HepG2 (cell line): ENCODE measurements at regions not wholly inside any gene's neighbourhood (a gene's known extent, or its start where the extent isn't known, plus 50 kb on each side); places are given as distances from the start of the nearest gene placed in this dataset.

Experiments used
- ATAC-seq: fragments of 200-7000 bp; cut with Tn5 transposase; 3 replicates; pipeline ENCODE4 v1.9.1; 2020; ENCODE audit warnings: mild to moderate bottlenecking, moderate library complexity
- BruUV-seq: library from RNA; stranded (reverse); fragments of 400-500 nt; replicated peaks from 2 replicates; lab custom pipeline; 2021; lab: Mats Ljungman, UMichigan
- CTCF ChIA-PET: fragments of 300-600 bp; formaldehyde crosslinking; extraction: SDS; loops from one replicate; lab custom pipeline; 2021; ENCODE audit warnings: low total read pairs, inconsistent platforms, low intra/inter-chr PET ratio; lab: Yijun Ruan, JAX
- POLR2A ChIA-PET: fragments of 350-600 bp; sonication (Branson Sonifier 250); formaldehyde crosslinking; loops from one replicate; lab custom pipeline; 2020; ENCODE audit warnings: antibody characterized with exemption, inconsistent platforms; lab: Yijun Ruan, JAX
- DNase-seq: peaks from one replicate; pipeline ENCODE4 v3.0.0-alpha.2; 2015; ENCODE audit warnings: low spot score
- FAIRE-seq: peaks from 3 replicates; lab custom pipeline; 2011; peaks lifted over from hg19 to GRCh38; lab: Jason Lieb, UNC
- H2AFZ ChIP-seq: one replicate; pipeline ENCODE4 v1.6.1; 2011; ENCODE audit warnings: low read length, inconsistent platforms
- H3K27ac ChIP-seq: fragments of 300-600 bp; 3 replicates; pipeline ENCODE4 v1.8.0; 2011; ENCODE audit warnings: mixed run types, mild to moderate bottlenecking, mixed read lengths, low read length, inconsistent platforms; ENCODE audit not compliant: insufficient read depth; ENCODE audit errors: extremely low read length
- H3K27me3 ChIP-seq, 2 experiments: fragments of 200-600 bp in 1 of 2; 2 replicates in 1 of 2; 3 replicates in 1 of 2; pipeline versions ENCODE4 v1.6.0 to v1.8.0; 2011; ENCODE audit warnings: low read length in 2 of 2, mild to moderate bottlenecking in 2 of 2, moderate library complexity in 2 of 2, inconsistent platforms in 1 of 2; ENCODE audit not compliant: insufficient read depth in 2 of 2, control insufficient read depth in 1 of 2
- H3K36me3 ChIP-seq, 2 experiments: fragments of 200-600 bp in 1 of 2; replicated peaks in 1 of 2; 2 replicates in 1 of 2; 3 replicates in 1 of 2; pipeline versions ENCODE4 v1.5.1 to v1.8.0; 2011; ENCODE audit warnings: low read length in 2 of 2, inconsistent platforms in 1 of 2; ENCODE audit not compliant: insufficient read depth in 2 of 2, control insufficient read depth in 1 of 2
- H3K4me1 ChIP-seq: 2 replicates; pipeline ENCODE4 v1.5.1; 2012; ENCODE audit warnings: low read length, inconsistent platforms; ENCODE audit not compliant: insufficient read depth
- H3K4me2 ChIP-seq: 2 replicates; pipeline ENCODE4 v1.6.0; 2011; ENCODE audit warnings: low read depth, low read length, inconsistent platforms
- H3K4me3 ChIP-seq, 3 experiments: fragments of 200-600 bp in 1 of 3; sonication (generic), shearing (Covaris generic) in 1 of 3; replicated peaks in 1 of 3; 2 replicates each; pipeline ENCODE4 v1.5.1; 2011 to 2016; ENCODE audit warnings: low read length in 3 of 3, inconsistent platforms in 2 of 3, low read depth in 2 of 3, mild to moderate bottlenecking in 2 of 3, control low read depth in 1 of 3, mixed read lengths in 1 of 3; ENCODE audit not compliant: insufficient read depth in 1 of 3
- H3K79me2 ChIP-seq: one replicate; pipeline ENCODE4 v1.6.1; 2011; ENCODE audit warnings: low read length, inconsistent platforms; ENCODE audit not compliant: insufficient read depth
- H3K9ac ChIP-seq: 2 replicates; pipeline ENCODE4 v1.6.0; 2011; ENCODE audit warnings: mild to moderate bottlenecking, low read depth, low read length, inconsistent platforms; ENCODE audit not compliant: insufficient read depth
- H3K9me3 ChIP-seq: 2 replicates; pipeline ENCODE4 v1.5.1; 2012; ENCODE audit warnings: mild to moderate bottlenecking, low read length
- H4K20me1 ChIP-seq: 2 replicates; pipeline ENCODE4 v1.6.0; 2011; ENCODE audit warnings: inconsistent platforms, mild to moderate bottlenecking, low read length, moderate library complexity; ENCODE audit not compliant: insufficient read depth
- BCL3 ChIP-seq: sonication (generic); formaldehyde crosslinking; IDR thresholded peaks from 2 replicates; pipeline ENCODE4 v1.5.1; 2020; ENCODE audit warnings: mild to moderate bottlenecking, missing genetic modification reagents, moderate library complexity
- CEBPB ChIP-seq: IDR thresholded peaks from 2 replicates; pipeline ENCODE4 v1.6.1; 2011; ENCODE audit warnings: low read depth, low read length, improper control_type of control experiment, borderline replicate concordance
- HBP1 ChIP-seq: IDR thresholded peaks from 2 replicates; pipeline ENCODE4 v1.6.1; 2016; ENCODE audit warnings: low read depth, control low read depth
- SATB2 ChIP-seq: sonication (generic); formaldehyde crosslinking; IDR thresholded peaks from 2 replicates; pipeline ENCODE4 v1.5.0; 2020; ENCODE audit warnings: missing genetic modification reagents
- SIN3A ChIP-seq: IDR thresholded peaks from 2 replicates; pipeline ENCODE4 v1.6.1; 2011; ENCODE audit warnings: low read depth, mild to moderate bottlenecking, control low read depth, low read length, borderline replicate concordance
- SNAPC4 ChIP-seq: sonication (generic); formaldehyde crosslinking; IDR thresholded peaks from 2 replicates; pipeline ENCODE4 v1.4.0; 2020; ENCODE audit warnings: mild to moderate bottlenecking, missing genetic modification reagents
- ZBTB2 ChIP-seq: sonication (generic); formaldehyde crosslinking; IDR thresholded peaks from 2 replicates; pipeline ENCODE4 v1.8.0; 2022; ENCODE audit warnings: low read depth, missing genetic modification reagents
- ZBTB42 ChIP-seq: sonication (generic); formaldehyde crosslinking; IDR thresholded peaks from 2 replicates; pipeline ENCODE4 v1.5.0; 2020; ENCODE audit warnings: mild to moderate bottlenecking, missing genetic modification reagents
- ZBTB7B ChIP-seq: sonication (generic); formaldehyde crosslinking; IDR thresholded peaks from 2 replicates; pipeline ENCODE4 v1.4.0; 2020; ENCODE audit warnings: missing genetic modification reagents
- ZKSCAN1 ChIP-seq: fragments of 150-350 bp; IDR thresholded peaks from 2 replicates; pipeline ENCODE4 v1.6.1; 2014; ENCODE audit warnings: low read length
- ZNF44 ChIP-seq: sonication (generic); formaldehyde crosslinking; IDR thresholded peaks from 2 replicates; pipeline ENCODE4 v1.5.1; 2020; ENCODE audit warnings: mild to moderate bottlenecking, missing genetic modification reagents
- ZNF564 ChIP-seq: sonication (generic); formaldehyde crosslinking; IDR thresholded peaks from 2 replicates; pipeline ENCODE4 v1.8.1; 2023; ENCODE audit warnings: mild to moderate bottlenecking, missing genetic modification reagents
- ZNF644 ChIP-seq: IDR thresholded peaks from 2 replicates; pipeline ENCODE4 v1.6.1; 2016; ENCODE audit warnings: low read depth
- WGBS: methylation state at CpG from one replicate; pipeline ENCODE4 v1.1.6; 2017; ENCODE audit warnings: low lambda C conversion rate; 5-methylcytosine and 5-hydroxymethylcytosine counted together
- in situ Hi-C: cut with HindIII; loops from 2 replicates; pipeline ENCODE4 v1.10.0; 2017; ENCODE audit warnings: low pct_unique_long_range_greater_than_20kb; ENCODE audit not compliant: extremely low pct_ligation_motif_present
- intact Hi-C: fragments of 100-400 bp; cut with micrococcal nuclease; formaldehyde crosslinking; loops from one replicate; pipeline ENCODE4 v1.10.0; 2022; ENCODE audit not compliant: unreplicated experiment
- TF ChIP-seq, protein P1 (sequence below): sonication (generic); formaldehyde crosslinking; conservative IDR thresholded peaks from 2 replicates; pipeline ENCODE4 v1.4.0; 2020; ENCODE audit warnings: missing genetic modification reagents

DNA sequence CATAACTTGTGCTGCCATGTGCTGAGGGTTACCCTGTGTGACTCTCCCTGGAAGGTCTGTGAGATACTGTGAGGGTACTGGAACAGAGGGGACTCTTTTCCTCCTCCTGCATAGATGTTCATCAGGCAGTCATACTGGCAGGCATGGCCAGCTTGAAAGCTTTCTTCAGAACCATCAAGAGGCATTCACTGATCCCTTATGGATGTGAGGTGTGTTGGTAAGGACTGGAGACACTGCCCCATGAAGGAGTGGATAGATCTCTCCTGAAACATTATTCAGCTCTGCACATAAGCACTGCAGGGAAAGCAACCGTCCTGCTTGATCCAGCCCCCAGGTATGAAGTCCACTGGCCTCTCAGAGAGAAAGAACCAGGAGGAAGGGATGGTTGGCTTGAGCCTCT is 176.6 kb upstream of the ARL4C start:
- FAIRE-seq (no peak), DNase-seq (no peak), ATAC-seq (no peak)
- Histone ChIP-seq H4K20me1 (no peaks in the 10 kb centered on the region), H3K36me3 (no peaks in the 10 kb centered on the region), H3K27ac (peak overlapping the region; percentile 94), H3K9me3 (no peaks in the 10 kb centered on the region), H3K4me3 (no peak overlapping the region), H3K4me2 (no peak overlapping the region), H3K27me3 (no peaks in the 10 kb centered on the region), H3K9ac (no peak overlapping the region), H3K4me1 (peaks cover 77% of the 10 kb centered on the region), H2AFZ (no peak overlapping the region), H3K79me2 (no peaks in the 10 kb centered on the region)
- ChIA-PET CTCF (no interaction called here), POLR2A (interaction anchor here (0.7 to 11.7 kb wide), 7 partner anchors 13 to 310 kb away, joined by 3 to 484 read pairs (median 7); no protein-coding TSS in a partner anchor)
- intact Hi-C loops (no loop called here), in situ Hi-C loops (no loop called here)
- no peak for TF ChIP-seq ZNF564 (CRISPR knock-in tag)
- no peak for TF ChIP-seq ZNF644
- no peak for TF ChIP-seq ZBTB7B (CRISPR knock-in tag)
- 0 out of 2 replicates have a peak, but pooled peaks have one; percentile 37 for TF ChIP-seq HBP1 (CRISPR knock-in tag)
- TF ChIP-seq ZBTB2 (CRISPR knock-in tag) = no peak
- no peak for TF ChIP-seq SIN3A
- no peak for TF ChIP-seq CEBPB
- TF ChIP-seq SATB2 (CRISPR knock-in tag) = no peak
- TF ChIP-seq BCL3 (CRISPR knock-in tag) = no peak
- no peak for TF ChIP-seq ZNF44 (CRISPR knock-in tag)
- TF ChIP-seq, protein P1, sequence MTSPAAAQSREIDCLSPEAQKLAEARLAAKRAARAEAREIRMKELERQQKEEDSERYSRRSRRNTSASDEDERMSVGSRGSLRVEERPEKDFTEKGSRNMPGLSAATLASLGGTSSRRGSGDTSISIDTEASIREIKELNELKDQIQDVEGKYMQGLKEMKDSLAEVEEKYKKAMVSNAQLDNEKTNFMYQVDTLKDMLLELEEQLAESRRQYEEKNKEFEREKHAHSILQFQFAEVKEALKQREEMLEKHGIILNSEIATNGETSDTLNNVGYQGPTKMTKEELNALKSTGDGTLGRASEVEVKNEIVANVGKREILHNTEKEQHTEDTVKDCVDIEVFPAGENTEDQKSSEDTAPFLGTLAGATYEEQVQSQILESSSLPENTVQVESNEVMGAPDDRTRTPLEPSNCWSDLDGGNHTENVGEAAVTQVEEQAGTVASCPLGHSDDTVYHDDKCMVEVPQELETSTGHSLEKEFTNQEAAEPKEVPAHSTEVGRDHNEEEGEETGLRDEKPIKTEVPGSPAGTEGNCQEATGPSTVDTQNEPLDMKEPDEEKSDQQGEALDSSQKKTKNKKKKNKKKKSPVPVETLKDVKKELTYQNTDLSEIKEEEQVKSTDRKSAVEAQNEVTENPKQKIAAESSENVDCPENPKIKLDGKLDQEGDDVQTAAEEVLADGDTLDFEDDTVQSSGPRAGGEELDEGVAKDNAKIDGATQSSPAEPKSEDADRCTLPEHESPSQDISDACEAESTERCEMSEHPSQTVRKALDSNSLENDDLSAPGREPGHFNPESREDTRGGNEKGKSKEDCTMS (CRISPR knock-in tag) = no peak
- peak; percentile 18; the same call in 1 of the 2 replicates for TF ChIP-seq SNAPC4 (CRISPR knock-in tag)
- TF ChIP-seq ZKSCAN1 = no peak
- no peak for TF ChIP-seq ZBTB42 (CRISPR knock-in tag)
- 77% methylated on average over 1 of the region's 1 CpG for WGBS
- no TSS peak for BruUV-seq
